Lower leg skin (tissue), 3 donors: ENCODE measurements at regions not wholly inside any gene's neighbourhood (a gene's known extent, or its start where the extent isn't known, plus 50 kb on each side); places are given as distances from the start of the nearest gene placed in this dataset.

Experiments
- CTCF ChIP-seq, 3 donors: fragments of 450-650 bp; IDR thresholded peaks; one replicate each; pipeline ENCODE4 v1.5.1; 2016; ENCODE audit warnings: antibody characterized with exemption in 3 of 3, mild to moderate bottlenecking in 3 of 3, moderate library complexity in 2 of 3
- POLR2A ChIP-seq, 2 donors: fragments of 450-650 bp; IDR thresholded peaks; one replicate each; pipeline ENCODE4 v1.6.1; 2016 to 2017; ENCODE audit warnings: antibody characterized with exemption in 2 of 2, mild to moderate bottlenecking in 1 of 2, moderate library complexity in 1 of 2

- TF ChIP-seq POLR2A (IDR thresholded peaks at IDR 0.05): no peak
- TF ChIP-seq CTCF (IDR thresholded peaks at IDR 0.05): no peak
These were observed 91.8 kb downstream of the C21orf91 start for GRCh38 chr21:17727361-17727760.
